ENCODE measurements at regions not wholly inside any gene's neighbourhood (a gene's known extent, or its start where the extent isn't known, plus 50 kb on each side); places are given as distances from the start of the nearest gene placed in this dataset.

DNA sequence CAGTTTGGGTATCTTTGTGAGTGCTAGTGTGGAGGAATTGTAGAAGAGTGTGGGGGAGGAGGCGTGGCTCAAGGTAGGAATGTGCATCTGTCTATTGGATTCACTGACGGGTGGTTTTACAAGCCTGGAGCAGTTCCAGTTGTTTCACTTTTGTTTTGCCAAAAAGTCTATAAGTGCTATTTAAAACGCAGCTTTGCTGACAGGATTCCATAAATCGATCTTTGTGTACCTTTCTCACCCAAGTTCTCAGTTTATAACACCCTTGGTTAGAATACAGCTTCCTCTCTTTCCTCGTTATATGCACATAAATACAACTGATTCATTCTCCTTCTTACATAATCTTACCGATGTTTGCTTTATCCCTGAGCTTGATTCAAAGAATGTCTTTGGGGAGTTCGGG lies 123.2 kb upstream of the UBE2E2 start:
- no peak for DNase-seq (ENCODE audit: low read depth)
- H3K4me3 ChIP-seq (ENCODE audit: low read depth, low read length), result no peak overlapping the region
- TF ChIP-seq, protein P1, sequence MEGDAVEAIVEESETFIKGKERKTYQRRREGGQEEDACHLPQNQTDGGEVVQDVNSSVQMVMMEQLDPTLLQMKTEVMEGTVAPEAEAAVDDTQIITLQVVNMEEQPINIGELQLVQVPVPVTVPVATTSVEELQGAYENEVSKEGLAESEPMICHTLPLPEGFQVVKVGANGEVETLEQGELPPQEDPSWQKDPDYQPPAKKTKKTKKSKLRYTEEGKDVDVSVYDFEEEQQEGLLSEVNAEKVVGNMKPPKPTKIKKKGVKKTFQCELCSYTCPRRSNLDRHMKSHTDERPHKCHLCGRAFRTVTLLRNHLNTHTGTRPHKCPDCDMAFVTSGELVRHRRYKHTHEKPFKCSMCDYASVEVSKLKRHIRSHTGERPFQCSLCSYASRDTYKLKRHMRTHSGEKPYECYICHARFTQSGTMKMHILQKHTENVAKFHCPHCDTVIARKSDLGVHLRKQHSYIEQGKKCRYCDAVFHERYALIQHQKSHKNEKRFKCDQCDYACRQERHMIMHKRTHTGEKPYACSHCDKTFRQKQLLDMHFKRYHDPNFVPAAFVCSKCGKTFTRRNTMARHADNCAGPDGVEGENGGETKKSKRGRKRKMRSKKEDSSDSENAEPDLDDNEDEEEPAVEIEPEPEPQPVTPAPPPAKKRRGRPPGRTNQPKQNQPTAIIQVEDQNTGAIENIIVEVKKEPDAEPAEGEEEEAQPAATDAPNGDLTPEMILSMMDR (IDR thresholded peaks at IDR 0.05; ENCODE audit: insufficient read depth, low read depth, low read length, missing control alignments), result no peak

DNA sequence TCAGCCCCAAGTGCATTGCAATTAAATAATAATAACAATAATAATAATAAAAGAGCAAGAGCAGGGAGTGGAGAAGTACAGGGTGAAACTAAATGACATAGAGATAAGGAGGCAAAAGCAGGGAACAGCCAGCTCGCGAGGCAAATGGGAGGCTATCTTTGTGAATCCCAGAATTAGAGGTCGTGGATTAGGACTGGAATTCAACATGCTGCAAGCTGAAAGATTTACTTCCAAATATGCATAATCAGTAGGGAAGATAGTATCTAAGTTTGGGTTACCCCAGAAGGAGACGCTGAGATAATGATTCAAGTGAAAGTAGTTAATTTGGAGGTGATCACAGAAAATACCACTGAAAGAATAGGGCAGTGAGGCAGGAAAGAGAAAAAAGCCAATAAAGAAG lies 119.4 kb upstream of the UBE2E2 start:
- TF ChIP-seq, protein P1 (IDR thresholded peaks at IDR 0.05; ENCODE audit: insufficient read depth, low read depth, low read length, missing control alignments), result no peak
- no peak for DNase-seq (ENCODE audit: low read depth)
- H3K4me3 ChIP-seq (ENCODE audit: low read depth, low read length), result no peak overlapping the region

- no peak overlapping the region for H3K4me3 ChIP-seq (ENCODE audit: low read depth, low read length)
- TF ChIP-seq, protein P1 (IDR thresholded peaks at IDR 0.05; ENCODE audit: insufficient read depth, low read depth, low read length, missing control alignments), result no peak
- no peak for DNase-seq (ENCODE audit: low read depth)
Observed at GRCh38 chr3:23084367-23084766, 118.8 kb upstream of the UBE2E2 start.

DNA sequence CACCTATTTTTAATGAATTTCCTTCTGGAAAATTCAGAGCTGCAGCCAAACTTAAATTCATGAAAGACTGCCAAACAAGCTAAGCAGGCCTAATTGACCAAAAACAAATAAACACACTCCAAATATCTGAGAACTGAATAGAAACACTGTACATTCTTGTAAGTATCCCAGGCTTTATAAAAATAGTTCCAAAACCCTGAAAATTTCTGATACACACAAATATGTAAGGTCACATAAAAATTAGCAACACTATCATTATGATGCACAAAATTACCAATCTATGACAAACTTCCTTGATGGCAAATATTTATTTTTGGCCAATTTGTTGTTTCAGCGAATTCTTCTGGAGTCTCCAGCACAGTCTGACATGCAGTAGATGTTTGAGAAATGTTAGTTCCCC lies 117.9 kb upstream of the UBE2E2 start:
- no peak for DNase-seq (ENCODE audit: low read depth)
- no peak overlapping the region for H3K4me3 ChIP-seq (ENCODE audit: low read depth, low read length)
- TF ChIP-seq, protein P1 (IDR thresholded peaks at IDR 0.05; ENCODE audit: insufficient read depth, low read depth, low read length, missing control alignments), result no peak

DNA sequence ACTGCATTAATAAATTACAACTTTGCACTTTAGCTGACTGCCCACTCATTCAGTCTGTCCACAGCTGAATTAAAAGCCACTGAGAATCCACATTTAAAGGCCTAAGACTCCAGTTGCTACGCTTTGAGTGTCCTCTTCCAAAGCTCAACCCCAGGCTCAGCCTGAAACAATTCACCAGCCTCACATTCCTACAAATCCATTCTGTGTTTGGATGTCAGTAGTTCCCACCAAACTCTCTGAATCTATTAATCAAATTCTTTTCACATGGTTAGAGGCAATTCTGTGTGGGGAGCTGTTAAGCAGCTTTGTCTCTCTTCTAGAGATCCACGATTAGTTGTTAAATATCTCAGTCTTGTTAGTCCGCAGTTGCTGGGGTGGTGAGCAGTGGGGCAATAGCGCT lies 116.8 kb upstream of the UBE2E2 start:
- TF ChIP-seq, protein P1 (IDR thresholded peaks at IDR 0.05; ENCODE audit: insufficient read depth, low read depth, low read length, missing control alignments), result no peak
- no peak for DNase-seq (ENCODE audit: low read depth)
- H3K4me3 ChIP-seq (ENCODE audit: low read depth, low read length), result no peak overlapping the region

- H3K4me3 ChIP-seq (ENCODE audit: low read depth, low read length), result no peak overlapping the region
- TF ChIP-seq, protein P1 (IDR thresholded peaks at IDR 0.05; ENCODE audit: insufficient read depth, low read depth, low read length, missing control alignments), result no peak
- no peak for DNase-seq (ENCODE audit: low read depth)
Observed at GRCh38 chr3:23086831-23087230, 116.3 kb upstream of the UBE2E2 start.

GRCh38 chr3:23094412-23094811 lies 108.7 kb upstream of the UBE2E2 start:
- DNase-seq (ENCODE audit: low read depth), result no peak
- no peak overlapping the region for H3K4me3 ChIP-seq (ENCODE audit: low read depth, low read length)

More at GRCh38 chr3:23094412-23094811, 108.7 kb upstream of the UBE2E2 start:
- TF ChIP-seq, protein P1 (IDR thresholded peaks at IDR 0.05; ENCODE audit: insufficient read depth, low read depth, low read length, missing control alignments), result no peak
